ENCODE measurements at regions not wholly inside any gene's neighbourhood (a gene's known extent, or its start where the extent isn't known, plus 50 kb on each side); places are given as distances from the start of the nearest gene placed in this dataset.

DNA sequence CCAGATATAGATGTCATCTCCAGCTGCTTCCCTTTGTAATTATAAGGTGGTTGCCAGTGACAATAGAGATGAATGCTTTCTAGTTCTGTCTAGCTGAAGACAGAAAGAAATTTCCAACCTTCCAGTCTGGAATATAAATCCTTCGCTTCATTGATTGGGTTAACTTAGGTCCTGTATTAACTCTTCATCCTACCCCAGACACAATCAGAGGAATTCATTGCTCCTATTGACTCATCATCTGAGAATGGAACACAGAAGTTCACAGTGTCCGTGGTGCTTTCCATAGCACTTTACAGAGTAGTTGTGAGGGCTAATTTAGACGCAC, 241.4 kb downstream of the NFKBIZ start:
- TF ChIP-seq TARDBP (IDR thresholded peaks at IDR 0.05) = no peak
- no peak for TF ChIP-seq SP1 (IDR thresholded peaks at IDR 0.05)
- no peak for TF ChIP-seq ARNT (IDR thresholded peaks at IDR 0.05)
- TF ChIP-seq, protein P1, sequence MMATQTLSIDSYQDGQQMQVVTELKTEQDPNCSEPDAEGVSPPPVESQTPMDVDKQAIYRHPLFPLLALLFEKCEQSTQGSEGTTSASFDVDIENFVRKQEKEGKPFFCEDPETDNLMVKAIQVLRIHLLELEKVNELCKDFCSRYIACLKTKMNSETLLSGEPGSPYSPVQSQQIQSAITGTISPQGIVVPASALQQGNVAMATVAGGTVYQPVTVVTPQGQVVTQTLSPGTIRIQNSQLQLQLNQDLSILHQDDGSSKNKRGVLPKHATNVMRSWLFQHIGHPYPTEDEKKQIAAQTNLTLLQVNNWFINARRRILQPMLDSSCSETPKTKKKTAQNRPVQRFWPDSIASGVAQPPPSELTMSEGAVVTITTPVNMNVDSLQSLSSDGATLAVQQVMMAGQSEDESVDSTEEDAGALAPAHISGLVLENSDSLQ (IDR thresholded peaks at IDR 0.05) = no peak
- no peak for TF ChIP-seq BHLHE40 (IDR thresholded peaks at IDR 0.05; ENCODE audit: borderline replicate concordance)

Measured in HEK293T (cell line).